ENCODE measurements at regions not wholly inside any gene's neighbourhood (a gene's known extent, or its start where the extent isn't known, plus 50 kb on each side); places are given as distances from the start of the nearest gene placed in this dataset.

DNA sequence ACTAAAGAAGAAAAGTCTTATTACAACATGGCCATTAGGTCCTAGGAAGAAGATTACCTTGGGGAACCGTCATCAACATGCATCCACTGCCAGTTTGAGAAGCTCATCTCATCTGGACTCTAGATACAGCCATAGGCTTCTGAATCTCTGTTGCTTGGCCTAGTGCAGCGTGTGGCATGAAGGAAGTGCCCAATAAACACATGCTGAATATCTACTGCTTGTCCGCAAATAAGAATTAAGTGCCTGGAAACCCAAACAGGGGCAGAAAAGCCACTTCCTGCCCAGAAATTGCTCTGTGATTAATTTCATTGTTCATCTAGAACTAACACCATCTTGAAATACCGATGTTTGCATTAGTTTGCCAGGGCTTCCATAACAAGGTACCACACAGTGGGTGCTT is 241.1 kb upstream of the KLF3 start:
- no peak for DNase-seq (ENCODE audit: low read depth in 1 of 2, low spot score in 1 of 2)
- H3K27me3 ChIP-seq (ENCODE audit: insufficient read depth, poor library complexity, severe bottlenecking): no peaks in the 10 kb centered on the region
- TF ChIP-seq GABPA (IDR thresholded peaks at IDR 0.05; ENCODE audit: low read depth) (no peak), POLR2AphosphoS5 (IDR thresholded peaks at IDR 0.05; ENCODE audit: low read depth) (no peak)
- TF ChIP-seq, protein P1, sequence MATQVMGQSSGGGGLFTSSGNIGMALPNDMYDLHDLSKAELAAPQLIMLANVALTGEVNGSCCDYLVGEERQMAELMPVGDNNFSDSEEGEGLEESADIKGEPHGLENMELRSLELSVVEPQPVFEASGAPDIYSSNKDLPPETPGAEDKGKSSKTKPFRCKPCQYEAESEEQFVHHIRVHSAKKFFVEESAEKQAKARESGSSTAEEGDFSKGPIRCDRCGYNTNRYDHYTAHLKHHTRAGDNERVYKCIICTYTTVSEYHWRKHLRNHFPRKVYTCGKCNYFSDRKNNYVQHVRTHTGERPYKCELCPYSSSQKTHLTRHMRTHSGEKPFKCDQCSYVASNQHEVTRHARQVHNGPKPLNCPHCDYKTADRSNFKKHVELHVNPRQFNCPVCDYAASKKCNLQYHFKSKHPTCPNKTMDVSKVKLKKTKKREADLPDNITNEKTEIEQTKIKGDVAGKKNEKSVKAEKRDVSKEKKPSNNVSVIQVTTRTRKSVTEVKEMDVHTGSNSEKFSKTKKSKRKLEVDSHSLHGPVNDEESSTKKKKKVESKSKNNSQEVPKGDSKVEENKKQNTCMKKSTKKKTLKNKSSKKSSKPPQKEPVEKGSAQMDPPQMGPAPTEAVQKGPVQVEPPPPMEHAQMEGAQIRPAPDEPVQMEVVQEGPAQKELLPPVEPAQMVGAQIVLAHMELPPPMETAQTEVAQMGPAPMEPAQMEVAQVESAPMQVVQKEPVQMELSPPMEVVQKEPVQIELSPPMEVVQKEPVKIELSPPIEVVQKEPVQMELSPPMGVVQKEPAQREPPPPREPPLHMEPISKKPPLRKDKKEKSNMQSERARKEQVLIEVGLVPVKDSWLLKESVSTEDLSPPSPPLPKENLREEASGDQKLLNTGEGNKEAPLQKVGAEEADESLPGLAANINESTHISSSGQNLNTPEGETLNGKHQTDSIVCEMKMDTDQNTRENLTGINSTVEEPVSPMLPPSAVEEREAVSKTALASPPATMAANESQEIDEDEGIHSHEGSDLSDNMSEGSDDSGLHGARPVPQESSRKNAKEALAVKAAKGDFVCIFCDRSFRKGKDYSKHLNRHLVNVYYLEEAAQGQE (IDR thresholded peaks at IDR 0.05; ENCODE audit: insufficient replicate concordance, low read depth): no peak
- TF ChIP-seq, protein P2, sequence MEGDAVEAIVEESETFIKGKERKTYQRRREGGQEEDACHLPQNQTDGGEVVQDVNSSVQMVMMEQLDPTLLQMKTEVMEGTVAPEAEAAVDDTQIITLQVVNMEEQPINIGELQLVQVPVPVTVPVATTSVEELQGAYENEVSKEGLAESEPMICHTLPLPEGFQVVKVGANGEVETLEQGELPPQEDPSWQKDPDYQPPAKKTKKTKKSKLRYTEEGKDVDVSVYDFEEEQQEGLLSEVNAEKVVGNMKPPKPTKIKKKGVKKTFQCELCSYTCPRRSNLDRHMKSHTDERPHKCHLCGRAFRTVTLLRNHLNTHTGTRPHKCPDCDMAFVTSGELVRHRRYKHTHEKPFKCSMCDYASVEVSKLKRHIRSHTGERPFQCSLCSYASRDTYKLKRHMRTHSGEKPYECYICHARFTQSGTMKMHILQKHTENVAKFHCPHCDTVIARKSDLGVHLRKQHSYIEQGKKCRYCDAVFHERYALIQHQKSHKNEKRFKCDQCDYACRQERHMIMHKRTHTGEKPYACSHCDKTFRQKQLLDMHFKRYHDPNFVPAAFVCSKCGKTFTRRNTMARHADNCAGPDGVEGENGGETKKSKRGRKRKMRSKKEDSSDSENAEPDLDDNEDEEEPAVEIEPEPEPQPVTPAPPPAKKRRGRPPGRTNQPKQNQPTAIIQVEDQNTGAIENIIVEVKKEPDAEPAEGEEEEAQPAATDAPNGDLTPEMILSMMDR (IDR thresholded peaks at IDR 0.05; ENCODE audit: insufficient read depth, low read length): no peak
- no peak overlapping the region for H3K4me3 ChIP-seq (replicated peaks; ENCODE audit: insufficient read depth, low read length)
- H3K27ac ChIP-seq (replicated peaks): no peak overlapping the region

DNA sequence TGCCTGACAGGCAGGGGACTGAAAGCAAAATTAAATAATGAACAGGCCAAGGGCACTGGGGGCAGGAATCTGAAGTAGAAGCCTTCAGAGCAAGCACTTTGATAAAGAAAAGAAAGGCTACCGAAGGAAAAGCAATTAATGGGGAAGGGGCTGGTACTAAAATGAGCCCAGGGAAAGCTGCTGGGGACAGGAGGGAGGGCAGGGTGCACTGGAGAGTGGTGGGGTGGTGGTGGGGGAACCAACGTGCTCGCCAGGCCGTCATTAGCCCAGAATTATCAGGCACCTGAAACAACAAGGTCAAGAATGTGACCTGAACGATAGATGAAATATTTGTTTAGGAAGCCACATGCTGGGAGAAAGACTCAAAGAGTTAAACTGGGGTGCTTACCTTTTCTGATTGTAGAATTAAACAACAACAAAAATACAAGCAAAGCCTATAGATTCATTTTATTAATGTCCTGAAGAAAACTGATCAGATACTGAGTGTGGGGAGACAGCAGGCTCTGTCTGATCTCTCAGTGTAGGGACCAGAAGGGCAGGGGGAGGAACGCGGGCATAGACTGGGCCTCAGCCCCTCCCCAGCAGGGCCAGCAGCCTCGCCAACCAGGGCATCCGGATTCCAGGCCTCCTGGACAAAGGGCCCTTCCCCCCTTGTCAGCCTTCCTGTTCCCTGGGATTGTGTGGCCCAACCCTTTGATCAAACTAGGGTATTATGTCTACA is 239.7 kb upstream of the KLF3 start:
- Histone ChIP-seq H3K27me3 (ENCODE audit: insufficient read depth, poor library complexity, severe bottlenecking) (no peaks in the 10 kb centered on the region), H3K27ac (replicated peaks) (no peak overlapping the region), H3K4me3 (replicated peaks; ENCODE audit: insufficient read depth, low read length) (no peak overlapping the region)
- TF ChIP-seq, protein P2 (IDR thresholded peaks at IDR 0.05; ENCODE audit: insufficient read depth, low read length): no peak
- TF ChIP-seq POLR2AphosphoS5 (IDR thresholded peaks at IDR 0.05; ENCODE audit: low read depth) (no peak), SPI1 (IDR thresholded peaks at IDR 0.05; ENCODE audit: borderline replicate concordance, low read depth) (no peak), GABPA (IDR thresholded peaks at IDR 0.05; ENCODE audit: low read depth) (no peak)
- TF ChIP-seq, protein P1 (IDR thresholded peaks at IDR 0.05; ENCODE audit: insufficient replicate concordance, low read depth): no peak
- DNase-seq (ENCODE audit: low read depth in 1 of 2, low spot score in 1 of 2): no peak

- H3K27me3 ChIP-seq (ENCODE audit: insufficient read depth, poor library complexity, severe bottlenecking): no peaks in the 10 kb centered on the region
- no peak overlapping the region for H3K4me3 ChIP-seq (replicated peaks; ENCODE audit: insufficient read depth, low read length)
- no peak for DNase-seq (ENCODE audit: low read depth in 1 of 2, low spot score in 1 of 2)
- H3K27ac ChIP-seq (replicated peaks): no peak overlapping the region
- no peak for TF ChIP-seq SPI1 (IDR thresholded peaks at IDR 0.05; ENCODE audit: borderline replicate concordance, low read depth)
Observed at GRCh38 chr4:38426532-38426931, 237.5 kb upstream of the KLF3 start.

- Histone ChIP-seq H3K4me3 (replicated peaks; ENCODE audit: insufficient read depth, low read length) (no peak overlapping the region), H3K27me3 (ENCODE audit: insufficient read depth, poor library complexity, severe bottlenecking) (no peaks in the 10 kb centered on the region), H3K27ac (replicated peaks) (no peak overlapping the region)
- TF ChIP-seq, protein P1 (IDR thresholded peaks at IDR 0.05; ENCODE audit: insufficient replicate concordance, low read depth): no peak
- TF ChIP-seq GABPA (IDR thresholded peaks at IDR 0.05; ENCODE audit: low read depth): no peak
- TF ChIP-seq, protein P2 (IDR thresholded peaks at IDR 0.05; ENCODE audit: insufficient read depth, low read length): no peak
- no peak for TF ChIP-seq SPI1 (IDR thresholded peaks at IDR 0.05; ENCODE audit: borderline replicate concordance, low read depth)
- TF ChIP-seq POLR2AphosphoS5 (IDR thresholded peaks at IDR 0.05; ENCODE audit: low read depth): no peak
- DNase-seq (ENCODE audit: low read depth in 1 of 2, low spot score in 1 of 2): no peak
Observed at GRCh38 chr4:38430841-38431240, 233.2 kb upstream of the KLF3 start.

Measured in HL-60 (cell line).